ENCODE measurements at regions not wholly inside any gene's neighbourhood (a gene's known extent, or its start where the extent isn't known, plus 50 kb on each side); places are given as distances from the start of the nearest gene placed in this dataset.

GRCh38 chr7:47040795-47041347 lies 541.0 kb downstream of the TNS3 start:
- DNase-seq: no peak

- DNase-seq: no peak
Observed at GRCh38 chr7:47039904-47040303, 542.0 kb downstream of the TNS3 start.

- no peak for DNase-seq
Observed at GRCh38 chr7:47039089-47039648, 542.7 kb downstream of the TNS3 start.

- DNase-seq: no peak
Observed at GRCh38 chr7:47038621-47039020, 543.3 kb downstream of the TNS3 start.

- no peak for DNase-seq
Observed at GRCh38 chr7:47037607-47038006, 544.3 kb downstream of the TNS3 start.

GRCh38 chr7:47036909-47037308 lies 545.0 kb downstream of the TNS3 start:
- DNase-seq: no peak

GRCh38 chr7:47035522-47035921 lies 546.4 kb downstream of the TNS3 start:
- no peak for DNase-seq

GRCh38 chr7:47034180-47034579 lies 547.7 kb downstream of the TNS3 start:
- DNase-seq: no peak

- no peak for DNase-seq
Observed at GRCh38 chr7:47032536-47032908, 549.4 kb downstream of the TNS3 start.

- no peak for DNase-seq
Observed at GRCh38 chr7:47031786-47032535, 550.0 kb downstream of the TNS3 start.

- DNase-seq: no peak
Observed at GRCh38 chr7:47028284-47028683, 553.6 kb downstream of the TNS3 start.

- no peak for DNase-seq
Observed at GRCh38 chr7:47027695-47028240, 554.1 kb downstream of the TNS3 start.

- DNase-seq: no peak
Observed at GRCh38 chr7:47026780-47027361, 555.0 kb downstream of the TNS3 start.

- no peak for DNase-seq
Observed at GRCh38 chr7:47024991-47025390, 556.9 kb downstream of the TNS3 start.

- no peak for DNase-seq
Observed at GRCh38 chr7:47008461-47008860, 573.5 kb downstream of the TNS3 start.

- no peak for DNase-seq
Observed at GRCh38 chr7:47007471-47007870, 574.4 kb downstream of the TNS3 start.

GRCh38 chr7:47000561-47000960 lies 581.4 kb downstream of the TNS3 start:
- DNase-seq: no peak

GRCh38 chr7:46999866-47000265 lies 582.0 kb downstream of the TNS3 start:
- DNase-seq: no peak

GRCh38 chr7:46996972-46997371 lies 584.9 kb downstream of the TNS3 start:
- no peak for DNase-seq

GRCh38 chr7:46993396-46993795 lies 588.5 kb downstream of the TNS3 start:
- no peak for DNase-seq

GRCh38 chr7:46990761-46991160 lies 591.1 kb downstream of the TNS3 start:
- no peak for DNase-seq

GRCh38 chr7:46989247-46989646 lies 592.7 kb downstream of the TNS3 start:
- DNase-seq: no peak

- DNase-seq: no peak
Observed at GRCh38 chr7:46982928-46983327, 599.0 kb downstream of the TNS3 start.

- DNase-seq: no peak
Observed at GRCh38 chr7:46979439-46979838, 602.5 kb downstream of the TNS3 start.
